ENCODE measurements at regions not wholly inside any gene's neighbourhood (a gene's known extent, or its start where the extent isn't known, plus 50 kb on each side); places are given as distances from the start of the nearest gene placed in this dataset.

DNA sequence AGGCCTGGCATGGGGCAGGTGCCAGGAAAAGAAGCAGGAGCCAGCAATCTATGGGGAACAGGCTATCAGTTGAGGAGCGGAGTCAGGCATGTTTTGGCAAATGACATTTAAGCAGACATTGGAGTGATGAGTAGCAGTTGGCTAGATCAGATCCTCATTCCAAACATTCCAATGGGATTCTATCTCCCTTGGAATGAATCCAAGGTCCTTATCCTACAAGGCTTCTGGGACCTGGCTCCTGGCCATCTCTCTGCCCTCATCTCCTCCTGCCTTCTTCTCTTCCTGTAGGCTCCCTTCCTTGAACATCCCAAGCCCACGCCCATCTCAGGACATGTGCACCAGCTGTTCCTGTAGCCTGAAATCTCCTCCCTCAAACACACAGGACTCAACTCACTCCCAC is 1074.5 kb downstream of the TBC1D22A start (continued):
- TF ChIP-seq, protein P1, sequence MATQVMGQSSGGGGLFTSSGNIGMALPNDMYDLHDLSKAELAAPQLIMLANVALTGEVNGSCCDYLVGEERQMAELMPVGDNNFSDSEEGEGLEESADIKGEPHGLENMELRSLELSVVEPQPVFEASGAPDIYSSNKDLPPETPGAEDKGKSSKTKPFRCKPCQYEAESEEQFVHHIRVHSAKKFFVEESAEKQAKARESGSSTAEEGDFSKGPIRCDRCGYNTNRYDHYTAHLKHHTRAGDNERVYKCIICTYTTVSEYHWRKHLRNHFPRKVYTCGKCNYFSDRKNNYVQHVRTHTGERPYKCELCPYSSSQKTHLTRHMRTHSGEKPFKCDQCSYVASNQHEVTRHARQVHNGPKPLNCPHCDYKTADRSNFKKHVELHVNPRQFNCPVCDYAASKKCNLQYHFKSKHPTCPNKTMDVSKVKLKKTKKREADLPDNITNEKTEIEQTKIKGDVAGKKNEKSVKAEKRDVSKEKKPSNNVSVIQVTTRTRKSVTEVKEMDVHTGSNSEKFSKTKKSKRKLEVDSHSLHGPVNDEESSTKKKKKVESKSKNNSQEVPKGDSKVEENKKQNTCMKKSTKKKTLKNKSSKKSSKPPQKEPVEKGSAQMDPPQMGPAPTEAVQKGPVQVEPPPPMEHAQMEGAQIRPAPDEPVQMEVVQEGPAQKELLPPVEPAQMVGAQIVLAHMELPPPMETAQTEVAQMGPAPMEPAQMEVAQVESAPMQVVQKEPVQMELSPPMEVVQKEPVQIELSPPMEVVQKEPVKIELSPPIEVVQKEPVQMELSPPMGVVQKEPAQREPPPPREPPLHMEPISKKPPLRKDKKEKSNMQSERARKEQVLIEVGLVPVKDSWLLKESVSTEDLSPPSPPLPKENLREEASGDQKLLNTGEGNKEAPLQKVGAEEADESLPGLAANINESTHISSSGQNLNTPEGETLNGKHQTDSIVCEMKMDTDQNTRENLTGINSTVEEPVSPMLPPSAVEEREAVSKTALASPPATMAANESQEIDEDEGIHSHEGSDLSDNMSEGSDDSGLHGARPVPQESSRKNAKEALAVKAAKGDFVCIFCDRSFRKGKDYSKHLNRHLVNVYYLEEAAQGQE (IDR thresholded peaks at IDR 0.05; ENCODE audit: unreplicated experiment): no peak
- TF ChIP-seq NANOG (IDR thresholded peaks at IDR 0.05; ENCODE audit: borderline replicate concordance): no peak
- TF ChIP-seq JUNB (IDR thresholded peaks at IDR 0.05; ENCODE audit: unreplicated experiment): no peak
- no peak for TF ChIP-seq STAT1 (IDR thresholded peaks at IDR 0.05; ENCODE audit: unreplicated experiment)

DNA sequence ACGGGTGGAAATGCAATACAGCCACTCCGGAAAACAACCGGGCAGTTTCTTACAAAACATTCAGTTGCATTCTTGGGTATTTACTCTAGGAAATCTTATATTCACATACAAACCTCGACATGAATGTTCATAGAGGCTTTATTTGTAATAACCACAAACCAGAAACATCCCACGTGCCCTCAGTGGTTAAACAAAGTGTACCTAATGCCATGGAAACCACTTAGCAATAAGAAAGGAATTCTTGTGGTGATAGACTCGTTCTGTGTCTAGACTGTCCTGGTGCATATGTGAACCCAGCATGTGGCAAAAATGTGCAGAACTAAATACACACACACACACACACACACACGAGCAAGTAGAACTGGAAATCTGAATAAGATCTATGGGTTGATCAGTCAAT is 1073.3 kb downstream of the TBC1D22A start:
- H3K4me3 ChIP-seq: no peak overlapping the region
- Mint-ChIP-seq H3K36me3 (ENCODE audit: low read depth) (peaks cover 5% of the 10 kb centered on the region; the same call in 1 of the 3 replicates), H3K27me3 (ENCODE audit: insufficient read depth, low read depth, poor library complexity) (peaks cover 2% of the 10 kb centered on the region), H3K27ac (no peak overlapping the region), H3K4me3 (no peak overlapping the region), H3K4me1 (no peaks in the 10 kb centered on the region), H3K9me3 (peaks cover 23% of the 10 kb centered on the region)
- no peaks in the 10 kb centered on the region for H4K20me1 ChIP-seq (replicated peaks; ENCODE audit: insufficient read depth)
- no peak for DNase-seq (ENCODE audit: low spot score)
- no peak overlapping the region for H3K27ac ChIP-seq (ENCODE audit: low read depth)
- no peak for ATAC-seq
- no peaks in the 10 kb centered on the region; the same call in 1 of the 2 replicates for H3K36me3 ChIP-seq (ENCODE audit: insufficient read depth)
- H3K4me2 ChIP-seq: no peak overlapping the region
- H3F3A ChIP-seq (replicated peaks; ENCODE audit: low read depth): no peaks in the 10 kb centered on the region
- no peaks in the 10 kb centered on the region for H3K27me3 ChIP-seq (ENCODE audit: insufficient read depth)
- H3K4me1 ChIP-seq (ENCODE audit: insufficient read depth): no peaks in the 10 kb centered on the region
- H3K79me2 ChIP-seq (replicated peaks; ENCODE audit: insufficient read depth): no peaks in the 10 kb centered on the region
- no peaks in the 10 kb centered on the region for H3K9me2 ChIP-seq (ENCODE audit: insufficient read depth)
- no peak overlapping the region for H2AFZ ChIP-seq
- no peak for TF ChIP-seq STAT1 (IDR thresholded peaks at IDR 0.05; ENCODE audit: unreplicated experiment)
- no peak for TF ChIP-seq ZNF114 (CRISPR knock-in tag; IDR thresholded peaks at IDR 0.05)
- TF ChIP-seq, protein P2, sequence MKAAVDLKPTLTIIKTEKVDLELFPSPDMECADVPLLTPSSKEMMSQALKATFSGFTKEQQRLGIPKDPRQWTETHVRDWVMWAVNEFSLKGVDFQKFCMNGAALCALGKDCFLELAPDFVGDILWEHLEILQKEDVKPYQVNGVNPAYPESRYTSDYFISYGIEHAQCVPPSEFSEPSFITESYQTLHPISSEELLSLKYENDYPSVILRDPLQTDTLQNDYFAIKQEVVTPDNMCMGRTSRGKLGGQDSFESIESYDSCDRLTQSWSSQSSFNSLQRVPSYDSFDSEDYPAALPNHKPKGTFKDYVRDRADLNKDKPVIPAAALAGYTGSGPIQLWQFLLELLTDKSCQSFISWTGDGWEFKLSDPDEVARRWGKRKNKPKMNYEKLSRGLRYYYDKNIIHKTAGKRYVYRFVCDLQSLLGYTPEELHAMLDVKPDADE (IDR thresholded peaks at IDR 0.05): no peak
- no peak for TF ChIP-seq EZH2 (IDR thresholded peaks at IDR 0.05; ENCODE audit: low read depth, unreplicated experiment)
- no peak for TF ChIP-seq EZH2phosphoT487 (IDR thresholded peaks at IDR 0.05; ENCODE audit: unreplicated experiment)
- no peak for TF ChIP-seq NANOG (IDR thresholded peaks at IDR 0.05; ENCODE audit: borderline replicate concordance)
- TF ChIP-seq, protein P3, sequence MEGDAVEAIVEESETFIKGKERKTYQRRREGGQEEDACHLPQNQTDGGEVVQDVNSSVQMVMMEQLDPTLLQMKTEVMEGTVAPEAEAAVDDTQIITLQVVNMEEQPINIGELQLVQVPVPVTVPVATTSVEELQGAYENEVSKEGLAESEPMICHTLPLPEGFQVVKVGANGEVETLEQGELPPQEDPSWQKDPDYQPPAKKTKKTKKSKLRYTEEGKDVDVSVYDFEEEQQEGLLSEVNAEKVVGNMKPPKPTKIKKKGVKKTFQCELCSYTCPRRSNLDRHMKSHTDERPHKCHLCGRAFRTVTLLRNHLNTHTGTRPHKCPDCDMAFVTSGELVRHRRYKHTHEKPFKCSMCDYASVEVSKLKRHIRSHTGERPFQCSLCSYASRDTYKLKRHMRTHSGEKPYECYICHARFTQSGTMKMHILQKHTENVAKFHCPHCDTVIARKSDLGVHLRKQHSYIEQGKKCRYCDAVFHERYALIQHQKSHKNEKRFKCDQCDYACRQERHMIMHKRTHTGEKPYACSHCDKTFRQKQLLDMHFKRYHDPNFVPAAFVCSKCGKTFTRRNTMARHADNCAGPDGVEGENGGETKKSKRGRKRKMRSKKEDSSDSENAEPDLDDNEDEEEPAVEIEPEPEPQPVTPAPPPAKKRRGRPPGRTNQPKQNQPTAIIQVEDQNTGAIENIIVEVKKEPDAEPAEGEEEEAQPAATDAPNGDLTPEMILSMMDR (conservative IDR thresholded peaks at IDR 0.05; ENCODE audit: low read depth in 2 of 2): no peak
- no peak for TF ChIP-seq CREB1 (CRISPR knock-in tag; IDR thresholded peaks at IDR 0.05; ENCODE audit: low read depth)
- TF ChIP-seq JUNB (IDR thresholded peaks at IDR 0.05; ENCODE audit: unreplicated experiment): no peak
- TF ChIP-seq, protein P1 (IDR thresholded peaks at IDR 0.05; ENCODE audit: unreplicated experiment): no peak
- TF ChIP-seq POLR2AphosphoS5 (IDR thresholded peaks at IDR 0.05; ENCODE audit: low read depth): no peak

Measured in GM23338 (cell line).